NCI-H187 treated with DMSO at 0.1 percent for 48 hours (cell line): ENCODE measurements at regions not wholly inside any gene's neighbourhood (a gene's known extent, or its start where the extent isn't known, plus 50 kb on each side); places are given as distances from the start of the nearest gene placed in this dataset.
"Not testable (repeated sequence)": the region's sequence is repeated elsewhere in the genome, so short reads cannot be mapped to it uniquely, and the experiment has no call there.

Experiments
- DNase-seq: peaks from one replicate; lab custom pipeline; 2025; lab: John Stamatoyannopoulos, UW

DNA sequence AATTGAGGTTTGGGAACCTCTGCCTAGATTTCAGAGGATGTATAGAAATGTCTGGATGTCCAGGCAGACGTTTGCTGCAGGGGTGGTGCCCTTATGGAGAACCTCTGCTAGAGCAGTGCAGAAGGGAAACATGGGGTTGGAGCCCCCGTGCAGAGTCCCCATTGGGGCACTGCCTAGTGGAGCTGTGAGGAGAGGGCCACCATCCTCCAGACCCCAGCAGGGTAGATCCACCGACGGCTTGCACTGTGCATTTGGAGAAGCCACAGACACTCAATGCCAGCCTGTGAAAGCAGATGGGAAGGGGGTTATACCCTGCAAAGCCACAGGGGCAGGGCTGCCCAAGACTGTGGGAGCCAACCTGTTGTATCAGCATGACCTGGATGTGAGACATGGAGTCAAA is 354.6 kb downstream of the ZNF326 start:
- no peak for DNase-seq

- DNase-seq: no peak
Observed at GRCh38 chr1:90348934-90349333, 354.0 kb downstream of the ZNF326 start.

DNA sequence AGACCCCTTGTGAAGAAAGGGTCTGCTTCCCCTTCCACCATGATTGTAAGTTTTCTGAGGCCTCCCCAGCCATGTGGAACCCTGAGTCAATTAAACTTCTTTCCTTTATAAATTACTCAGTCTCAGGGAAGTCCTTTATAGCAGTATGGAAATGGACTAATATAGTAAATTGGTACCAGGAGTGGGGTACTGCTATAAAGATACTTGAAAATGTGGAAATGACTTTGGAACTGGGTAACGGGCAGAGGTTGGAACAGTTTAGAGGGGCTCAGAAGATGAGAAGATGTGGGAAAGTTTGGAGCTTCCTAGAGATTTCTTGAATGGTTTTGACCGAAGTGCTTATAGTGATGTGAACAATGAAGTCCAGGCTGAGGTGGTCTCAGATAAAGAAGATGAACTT is 353.5 kb downstream of the ZNF326 start:
- DNase-seq: not testable (repeated sequence)

DNA sequence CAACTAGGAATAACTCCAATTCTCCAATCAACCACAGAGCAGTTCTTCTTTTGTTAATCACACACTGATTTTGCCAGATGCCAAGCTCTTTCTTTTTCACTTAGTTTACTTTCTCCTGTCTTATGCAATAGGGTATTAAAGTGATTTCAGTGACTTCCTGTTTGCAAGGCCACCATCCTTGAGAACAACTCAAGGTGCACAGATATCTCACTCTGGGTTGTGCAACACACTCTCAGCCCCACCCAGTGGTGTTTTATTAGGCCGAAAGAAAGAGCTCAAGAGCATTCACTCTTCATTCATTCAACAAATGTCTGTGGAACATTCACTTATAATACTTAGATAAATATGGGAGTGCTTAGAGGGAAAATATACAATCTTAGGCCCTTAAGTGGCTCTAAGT is 352.5 kb downstream of the ZNF326 start:
- no peak for DNase-seq

DNA sequence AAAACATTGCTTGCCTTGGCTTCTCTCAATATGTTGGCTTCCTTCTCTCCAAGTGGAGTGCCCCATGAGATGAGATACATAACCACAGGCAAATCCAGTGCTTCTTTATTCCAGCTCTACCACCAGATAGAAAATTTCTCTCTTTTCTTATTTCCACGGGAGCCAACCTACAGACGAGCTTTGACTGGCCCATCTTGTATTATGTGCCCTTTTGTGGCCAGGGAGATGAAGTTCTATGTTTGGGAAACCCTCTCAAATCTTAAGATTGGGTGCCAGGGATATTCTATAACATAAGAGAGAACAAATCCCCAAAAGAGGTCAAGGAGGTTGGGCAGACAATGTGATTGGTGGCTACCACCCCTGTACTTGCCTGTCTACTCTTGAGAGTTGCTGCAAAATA is 351.8 kb downstream of the ZNF326 start:
- no peak for DNase-seq

DNA sequence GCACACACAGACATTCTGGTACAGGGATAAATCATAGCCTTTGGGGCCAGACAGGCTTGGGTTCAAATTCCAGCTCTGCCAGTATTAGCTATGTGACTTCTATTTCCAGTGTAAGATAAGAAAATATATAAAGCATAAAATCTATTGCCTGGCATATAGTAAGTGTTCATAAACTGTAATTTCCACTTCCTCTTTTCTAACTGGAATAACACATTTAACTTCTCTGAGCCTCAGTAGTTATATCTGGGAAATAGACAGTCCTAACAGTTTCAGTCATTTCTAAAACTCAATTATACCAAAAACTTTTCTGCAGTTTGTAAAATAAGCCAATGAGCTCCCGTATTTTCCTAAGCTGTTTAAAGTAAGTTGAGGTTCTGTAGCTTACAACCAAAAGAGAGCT is 351.4 kb downstream of the ZNF326 start:
- no peak for DNase-seq

DNA sequence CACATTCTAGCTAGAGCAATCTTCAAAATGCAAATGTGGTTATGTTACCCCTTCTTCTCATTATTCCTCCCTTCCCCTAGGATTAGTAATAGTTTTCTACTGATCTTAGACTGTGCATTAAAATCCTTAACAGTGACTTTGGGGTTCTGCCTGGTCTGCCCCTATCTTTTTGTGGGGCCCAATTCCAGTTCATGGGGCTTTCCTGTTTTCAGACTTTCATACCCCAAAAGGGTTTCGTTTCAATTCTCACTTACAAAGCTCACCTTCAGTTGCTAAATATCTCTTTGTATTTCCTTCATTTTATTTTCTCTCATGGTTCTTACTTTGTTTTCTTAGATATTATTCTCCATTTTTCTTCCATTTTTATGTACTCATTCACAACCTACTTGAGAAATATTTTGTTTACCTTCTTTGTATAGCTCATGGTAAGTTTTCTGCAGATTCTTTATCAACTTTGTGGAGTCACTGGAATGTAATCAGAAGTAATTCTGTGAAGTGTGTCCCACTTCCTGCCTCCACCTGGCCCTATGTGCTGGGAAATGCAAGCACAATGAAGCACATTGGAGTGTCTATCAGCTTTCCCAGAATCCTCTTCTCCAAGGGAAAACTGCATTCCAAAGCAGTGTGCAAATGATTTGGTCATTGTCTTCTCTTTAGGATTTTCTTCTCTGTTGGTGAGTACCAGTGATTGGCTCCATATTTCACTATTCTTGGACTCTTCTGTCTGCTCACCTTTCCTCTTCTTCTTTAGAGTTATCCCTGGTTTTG is 350.2 kb downstream of the ZNF326 start:
- no peak for DNase-seq

GRCh38 chr1:90341516-90341915 is 346.6 kb downstream of the ZNF326 start:
- DNase-seq: no peak

GRCh38 chr1:90340606-90341005 is 345.7 kb downstream of the ZNF326 start:
- DNase-seq: no peak

DNA sequence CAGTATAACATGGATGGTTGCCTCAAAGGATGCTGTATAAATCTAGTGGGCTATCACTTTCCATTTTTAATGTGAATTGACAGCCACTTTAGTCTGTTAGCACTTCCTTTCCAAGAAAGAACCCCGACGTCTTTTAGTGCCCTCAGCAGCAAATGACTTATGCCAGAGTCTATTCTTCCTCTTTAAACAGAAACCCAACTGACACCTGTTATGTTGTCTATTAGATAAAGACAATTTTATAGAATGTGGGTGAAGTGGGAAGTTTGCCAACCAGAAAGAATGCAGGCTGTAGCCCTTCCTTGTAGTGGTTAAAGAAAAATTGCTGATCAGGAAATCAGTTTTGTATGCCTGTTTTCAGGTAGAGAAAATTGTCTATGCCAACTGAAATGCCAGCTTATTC is 344.9 kb downstream of the ZNF326 start:
- no peak for DNase-seq

- no peak for DNase-seq
Observed at GRCh38 chr1:90336552-90337324, 341.8 kb downstream of the ZNF326 start.

DNA sequence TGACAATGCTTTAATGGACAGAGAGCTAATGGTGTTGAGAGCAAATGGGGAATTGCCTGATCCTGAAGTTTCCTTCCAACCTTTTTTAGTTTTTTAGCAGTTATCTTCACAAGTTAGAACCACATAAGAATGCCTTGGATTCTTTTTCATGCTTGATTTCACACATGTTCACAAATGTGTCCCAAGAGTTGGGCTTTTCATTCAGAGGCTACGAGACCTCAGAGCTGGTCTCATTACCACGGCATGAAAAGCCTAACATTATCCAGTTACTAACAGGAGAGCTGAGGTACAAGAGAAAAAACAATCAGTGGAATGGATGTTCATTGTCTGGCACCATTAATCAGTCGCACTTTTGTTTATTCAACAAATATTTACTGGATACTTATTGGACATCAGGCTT is 340.6 kb downstream of the ZNF326 start:
- DNase-seq: no peak

DNA sequence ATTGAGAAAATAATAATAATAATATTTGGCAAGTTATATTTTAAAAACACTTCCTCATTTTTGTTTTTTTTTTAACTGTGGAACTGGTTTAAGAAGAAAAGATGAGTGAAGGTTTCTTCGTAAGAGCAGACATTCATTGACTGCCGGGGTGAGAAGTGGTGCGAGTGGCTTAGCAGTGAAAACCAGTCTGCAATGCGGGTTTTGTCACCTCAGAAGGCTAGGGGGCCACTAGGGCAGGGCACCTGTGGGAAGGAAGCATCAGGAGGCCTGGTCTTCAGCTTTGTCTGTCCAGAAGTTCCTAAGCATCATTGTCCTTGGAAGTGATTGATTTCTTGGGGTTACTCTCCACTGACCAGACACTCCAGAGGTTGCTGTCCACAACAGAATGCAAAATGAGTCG is 339.2 kb downstream of the ZNF326 start:
- DNase-seq: no peak

DNA sequence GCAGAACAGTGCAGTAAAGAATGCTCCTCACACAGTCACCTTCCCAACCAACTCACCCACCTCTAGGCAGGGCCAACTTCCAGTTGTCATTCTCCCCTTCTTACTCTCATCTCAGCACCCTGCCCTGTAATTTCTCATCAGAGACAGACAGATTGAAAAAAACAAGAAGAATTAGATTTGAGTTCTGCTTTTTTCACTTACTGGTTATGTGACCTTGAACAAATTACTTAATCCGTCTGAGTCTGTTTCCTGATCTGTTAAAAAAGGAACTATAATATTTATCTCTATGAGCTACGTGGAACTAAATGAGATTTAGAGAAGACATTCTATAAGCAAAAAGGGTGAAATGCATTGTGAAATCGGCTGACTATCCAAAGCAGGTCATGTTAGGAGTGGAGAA is 330.3 kb downstream of the ZNF326 start:
- no peak for DNase-seq

GRCh38 chr1:90322186-90322585 is 327.3 kb downstream of the ZNF326 start:
- no peak for DNase-seq

- DNase-seq: no peak
Observed at GRCh38 chr1:90319918-90320317, 325.0 kb downstream of the ZNF326 start.

DNA sequence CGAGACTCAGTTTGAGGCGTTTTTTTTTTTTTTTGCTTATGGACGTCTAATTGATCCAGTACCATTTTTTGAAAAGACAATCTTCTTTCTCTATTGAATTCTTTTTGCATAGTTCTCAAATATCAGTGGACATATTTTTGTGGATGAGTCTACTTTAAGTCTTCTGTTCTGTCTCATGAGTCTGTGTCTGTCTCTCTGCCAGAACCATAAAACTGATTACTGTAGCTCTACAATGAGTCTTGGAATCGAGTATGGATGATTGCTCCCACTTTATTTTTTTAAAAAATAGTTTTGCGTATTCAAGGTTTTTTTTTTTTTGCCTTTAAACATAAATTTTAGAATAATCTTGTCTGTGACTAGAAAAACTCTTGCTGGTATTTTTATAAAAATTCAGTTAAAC is 323.5 kb downstream of the ZNF326 start:
- no peak for DNase-seq

DNA sequence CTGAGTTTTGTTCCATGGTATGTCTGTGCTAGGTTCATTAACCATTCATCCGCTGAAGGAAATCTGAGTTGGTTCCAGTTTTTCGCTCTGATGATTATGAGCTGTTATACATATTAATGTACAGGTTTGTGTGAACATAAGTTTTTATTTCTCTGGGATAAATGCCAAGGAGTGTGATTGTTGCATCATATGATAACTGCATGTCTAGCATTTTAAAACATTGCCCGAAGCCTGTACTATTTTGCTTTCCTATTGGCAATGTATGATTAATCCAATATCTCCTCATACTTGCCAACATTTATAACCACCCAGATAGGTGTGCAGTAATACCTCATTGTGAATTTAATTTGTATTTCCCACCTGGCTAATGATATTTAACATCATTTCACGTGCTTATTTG is 322.7 kb downstream of the ZNF326 start:
- DNase-seq: no peak

DNA sequence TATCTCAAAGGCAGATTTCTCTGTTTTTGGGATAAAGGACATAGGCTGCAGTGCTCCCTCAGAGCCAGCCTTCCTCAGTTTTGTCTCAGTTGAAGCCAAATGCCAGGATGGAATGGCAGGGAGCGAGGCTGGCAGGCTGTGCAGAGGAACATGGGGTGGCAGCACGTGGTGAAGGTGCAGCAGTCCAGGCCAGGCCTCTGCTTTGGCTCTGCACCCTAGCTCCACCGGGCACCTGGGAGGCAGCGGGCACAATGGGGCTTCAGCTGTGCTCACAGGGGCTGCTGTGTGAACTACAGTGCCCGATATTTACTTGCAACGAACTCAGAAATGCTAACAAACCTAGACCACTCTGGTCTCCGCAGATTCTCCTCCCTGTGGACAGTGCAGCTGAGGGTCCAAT is 319.6 kb downstream of the ZNF326 start:
- DNase-seq: no peak

GRCh38 chr1:90313778-90314177 is 318.9 kb downstream of the ZNF326 start:
- DNase-seq: no peak

GRCh38 chr1:90309806-90310205 is 314.9 kb downstream of the ZNF326 start:
- DNase-seq: no peak

DNA sequence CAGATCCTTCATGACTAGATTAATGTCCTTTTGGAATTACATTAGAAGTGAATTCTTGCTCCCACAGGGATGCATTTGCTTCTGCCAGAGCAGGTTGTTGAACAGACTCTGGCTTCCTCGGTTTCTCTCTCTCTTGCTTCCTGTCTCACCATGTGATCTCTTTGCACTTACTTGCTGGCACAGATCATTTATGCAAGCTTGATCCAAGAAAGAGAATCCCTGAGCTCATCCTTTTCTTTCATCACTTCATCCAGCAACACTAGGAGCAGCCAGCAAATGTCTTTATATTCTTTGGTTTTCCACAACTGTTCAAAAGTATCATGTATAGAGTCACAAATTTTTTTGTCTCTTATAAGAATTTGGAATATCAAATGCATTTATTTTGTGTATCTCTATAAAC is 313.5 kb downstream of the ZNF326 start:
- no peak for DNase-seq

GRCh38 chr1:90305577-90305976 is 310.7 kb downstream of the ZNF326 start:
- DNase-seq: no peak

- DNase-seq: no peak
Observed at GRCh38 chr1:90296327-90296726, 301.4 kb downstream of the ZNF326 start.
